Central memory CD8-positive, alpha-beta T cell (primary cell): ENCODE measurements at regions not wholly inside any gene's neighbourhood (a gene's known extent, or its start where the extent isn't known, plus 50 kb on each side); places are given as distances from the start of the nearest gene placed in this dataset.
"Not testable (repeated sequence)": the region's sequence is repeated elsewhere in the genome, so short reads cannot be mapped to it uniquely, and the experiment has no call there.

Source experiments
- ATAC-seq: fragments of 150-1000 bp; cut with Tn5 transposase; replicated peaks from 2 replicates; pipeline ENCODE4 v1.10.0; 2022; ENCODE audit warnings: mild to moderate bottlenecking, moderate FRiP score, moderate number of reproducible peaks; ENCODE audit not compliant: poor library complexity, severe bottlenecking; ENCODE audit errors: extremely low read depth
- DNase-seq, 2 donors: peaks; one replicate each; pipeline ENCODE4 v3.0.0; 2021; ENCODE audit warnings: low spot score in 2 of 2
- H3K27ac Mint-ChIP-seq: one replicate; pipeline ENCODE4 v1.8.0; 2022; ENCODE audit warnings: low read depth, mild to moderate bottlenecking, moderate library complexity, mixed read lengths
- H3K27me3 Mint-ChIP-seq: one replicate; pipeline ENCODE4 v1.8.0; 2022; ENCODE audit warnings: mixed read lengths
- H3K36me3 Mint-ChIP-seq: one replicate; pipeline ENCODE4 v1.8.0; 2022; ENCODE audit warnings: mild to moderate bottlenecking, moderate library complexity, mixed read lengths; ENCODE audit not compliant: insufficient read depth
- H3K4me1 Mint-ChIP-seq: one replicate; pipeline ENCODE4 v1.8.0; 2022; ENCODE audit warnings: mixed read lengths
- H3K4me3 Mint-ChIP-seq: one replicate; pipeline ENCODE4 v1.8.0; 2022; ENCODE audit warnings: mild to moderate bottlenecking, moderate library complexity, mixed read lengths
- H3K9me3 Mint-ChIP-seq: one replicate; pipeline ENCODE4 v1.8.0; 2022; ENCODE audit warnings: mixed read lengths

GRCh38 chr6:12485226-12485764, 195.1 kb downstream of the EDN1 start:
- ATAC-seq: no peak
- Mint-ChIP-seq H3K36me3 (no peaks in the 10 kb centered on the region), H3K27me3 (peaks cover 2% of the 10 kb centered on the region), H3K9me3 (no peaks in the 10 kb centered on the region), H3K4me1 (no peaks in the 10 kb centered on the region), H3K27ac (no peak overlapping the region), H3K4me3 (no peak overlapping the region)
- no peak for DNase-seq

- Mint-ChIP-seq H3K4me3 (no peak overlapping the region), H3K9me3 (no peaks in the 10 kb centered on the region), H3K27me3 (no peaks in the 10 kb centered on the region), H3K27ac (no peak overlapping the region), H3K36me3 (no peaks in the 10 kb centered on the region), H3K4me1 (no peaks in the 10 kb centered on the region)
- DNase-seq (no peak), ATAC-seq (no peak)
Measured at GRCh38 chr6:12485837-12486236, 195.7 kb downstream of the EDN1 start.

- no peak for DNase-seq
- no peak for ATAC-seq
- H3K27ac Mint-ChIP-seq: no peak overlapping the region
- H3K36me3 Mint-ChIP-seq: peaks cover 1% of the 10 kb centered on the region
- no peaks in the 10 kb centered on the region for H3K4me1 Mint-ChIP-seq
- H3K4me3 Mint-ChIP-seq: no peak overlapping the region
- peaks cover 9% of the 10 kb centered on the region for H3K27me3 Mint-ChIP-seq
- H3K9me3 Mint-ChIP-seq: no peaks in the 10 kb centered on the region
Measured at GRCh38 chr6:12490351-12490903, 200.3 kb downstream of the EDN1 start.

- no peak for ATAC-seq
- H3K27ac Mint-ChIP-seq: no peak overlapping the region
- peaks cover 1% of the 10 kb centered on the region for H3K36me3 Mint-ChIP-seq
Measured at GRCh38 chr6:12490904-12491571, 200.9 kb downstream of the EDN1 start.

GRCh38 chr6:12492929-12493328, 202.8 kb downstream of the EDN1 start:
- not testable (repeated sequence) for H3K4me1 Mint-ChIP-seq, H3K4me3 Mint-ChIP-seq, ATAC-seq, H3K27ac Mint-ChIP-seq, H3K9me3 Mint-ChIP-seq, DNase-seq, H3K36me3 Mint-ChIP-seq
- peaks cover 19% of the 10 kb centered on the region for H3K27me3 Mint-ChIP-seq

More at GRCh38 chr6:12490904-12491571, 200.9 kb downstream of the EDN1 start:
- Mint-ChIP-seq H3K4me3 (no peak overlapping the region), H3K27me3 (peaks cover 15% of the 10 kb centered on the region), H3K4me1 (no peaks in the 10 kb centered on the region), H3K9me3 (no peaks in the 10 kb centered on the region)
- DNase-seq: no peak

- no peaks in the 10 kb centered on the region for H3K9me3 Mint-ChIP-seq
- DNase-seq (no peak), ATAC-seq (no peak)
- no peak overlapping the region for H3K4me3 Mint-ChIP-seq
- no peaks in the 10 kb centered on the region for H3K4me1 Mint-ChIP-seq
- H3K27me3 Mint-ChIP-seq: peaks cover 19% of the 10 kb centered on the region
- H3K36me3 Mint-ChIP-seq: peaks cover 1% of the 10 kb centered on the region
- H3K27ac Mint-ChIP-seq: no peak overlapping the region
Measured at GRCh38 chr6:12493446-12493845, 203.3 kb downstream of the EDN1 start.

- DNase-seq: no peak
- H3K27me3 Mint-ChIP-seq: peaks cover 19% of the 10 kb centered on the region
- no peak for ATAC-seq
- peaks cover 1% of the 10 kb centered on the region for H3K36me3 Mint-ChIP-seq
- H3K9me3 Mint-ChIP-seq: no peaks in the 10 kb centered on the region
- no peak overlapping the region for H3K4me3 Mint-ChIP-seq
- no peak overlapping the region for H3K27ac Mint-ChIP-seq
- no peaks in the 10 kb centered on the region for H3K4me1 Mint-ChIP-seq
Measured at GRCh38 chr6:12494161-12494560, 204.0 kb downstream of the EDN1 start.

- no peaks in the 10 kb centered on the region for H3K27me3 Mint-ChIP-seq
- no peak for DNase-seq
- H3K4me3 Mint-ChIP-seq: no peak overlapping the region
- H3K4me1 Mint-ChIP-seq: no peaks in the 10 kb centered on the region
- no peak overlapping the region for H3K27ac Mint-ChIP-seq
- no peaks in the 10 kb centered on the region for H3K36me3 Mint-ChIP-seq
- H3K9me3 Mint-ChIP-seq: no peaks in the 10 kb centered on the region
- no peak for ATAC-seq
Measured at GRCh38 chr6:12501990-12502389, 211.8 kb downstream of the EDN1 start.

- Mint-ChIP-seq H3K4me1 (no peaks in the 10 kb centered on the region), H3K36me3 (no peaks in the 10 kb centered on the region), H3K4me3 (no peak overlapping the region), H3K9me3 (peaks cover 6% of the 10 kb centered on the region), H3K27me3 (no peaks in the 10 kb centered on the region), H3K27ac (no peak overlapping the region)
- ATAC-seq (no peak), DNase-seq (no peak)
Measured at GRCh38 chr6:12504325-12504966, 212.1 kb upstream of the PHACTR1 start.

GRCh38 chr6:12505486-12505885, 211.1 kb upstream of the PHACTR1 start:
- no peak for DNase-seq
- Mint-ChIP-seq H3K27ac (no peak overlapping the region), H3K27me3 (no peaks in the 10 kb centered on the region), H3K4me1 (no peaks in the 10 kb centered on the region), H3K4me3 (no peak overlapping the region), H3K36me3 (no peaks in the 10 kb centered on the region), H3K9me3 (peaks cover 6% of the 10 kb centered on the region)
- no peak for ATAC-seq

GRCh38 chr6:12506159-12506558, 210.4 kb upstream of the PHACTR1 start:
- DNase-seq: no peak
- Mint-ChIP-seq H3K27me3 (no peaks in the 10 kb centered on the region), H3K4me1 (no peaks in the 10 kb centered on the region), H3K9me3 (peaks cover 6% of the 10 kb centered on the region), H3K27ac (no peak overlapping the region), H3K36me3 (no peaks in the 10 kb centered on the region), H3K4me3 (no peak overlapping the region)
- ATAC-seq: no peak

GRCh38 chr6:12507636-12508035, 208.9 kb upstream of the PHACTR1 start:
- ATAC-seq (no peak), DNase-seq (no peak)
- no peaks in the 10 kb centered on the region for H3K27me3 Mint-ChIP-seq
- no peak overlapping the region for H3K4me3 Mint-ChIP-seq
- no peak overlapping the region for H3K27ac Mint-ChIP-seq
- H3K4me1 Mint-ChIP-seq: no peaks in the 10 kb centered on the region
- peaks cover 6% of the 10 kb centered on the region for H3K9me3 Mint-ChIP-seq
- no peaks in the 10 kb centered on the region for H3K36me3 Mint-ChIP-seq

GRCh38 chr6:12508553-12508952, 208.0 kb upstream of the PHACTR1 start:
- DNase-seq: no peak
- no peaks in the 10 kb centered on the region for H3K27me3 Mint-ChIP-seq
- no peaks in the 10 kb centered on the region for H3K36me3 Mint-ChIP-seq
- H3K27ac Mint-ChIP-seq: no peak overlapping the region
- H3K4me3 Mint-ChIP-seq: no peak overlapping the region
- no peaks in the 10 kb centered on the region for H3K4me1 Mint-ChIP-seq
- ATAC-seq: no peak
- H3K9me3 Mint-ChIP-seq: peaks cover 6% of the 10 kb centered on the region
